Upper lobe of left lung (tissue), 4 donors: ENCODE measurements at regions not wholly inside any gene's neighbourhood (a gene's known extent, or its start where the extent isn't known, plus 50 kb on each side); places are given as distances from the start of the nearest gene placed in this dataset.

Experiments used
- POLR2AphosphoS5 ChIP-seq, 2 donors: sonication (generic); formaldehyde crosslinking; IDR thresholded peaks; one replicate each; pipeline ENCODE4 v1.5.1; 2017; ENCODE audit warnings: antibody characterized with exemption in 2 of 2
- TF ChIP-seq, protein P1 (sequence below), 6 experiments: fragments of 450-650 bp in 4 of 6; fragments of 200-600 bp in 2 of 6; sonication (generic) in 2 of 6; IDR thresholded peaks; one replicate each; pipeline ENCODE4 v1.5.1; 2016 to 2019; ENCODE audit warnings: antibody characterized with exemption in 6 of 6

DNA sequence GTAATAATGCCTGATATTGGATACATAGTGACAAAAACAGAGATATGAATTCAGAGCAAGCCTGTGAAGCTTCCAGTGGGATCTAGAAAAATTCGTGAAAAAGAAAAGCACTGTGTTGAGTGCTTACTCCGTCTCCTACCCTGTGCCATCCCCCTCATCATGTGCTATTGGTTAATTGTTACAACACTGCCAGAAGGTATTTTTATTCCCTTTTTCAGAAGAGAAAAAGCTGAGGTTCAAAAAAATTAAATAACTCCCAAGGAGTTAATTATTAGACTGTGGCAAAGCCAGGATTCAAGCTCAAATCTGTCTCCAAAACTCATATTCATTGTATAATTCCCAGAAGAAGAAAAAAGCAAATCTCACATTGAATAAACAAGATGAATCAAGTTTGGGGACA is 735.5 kb upstream of the ACVR2A start:
- no peak for TF ChIP-seq POLR2AphosphoS5 (IDR thresholded peaks at IDR 0.05)
- TF ChIP-seq, protein P1, sequence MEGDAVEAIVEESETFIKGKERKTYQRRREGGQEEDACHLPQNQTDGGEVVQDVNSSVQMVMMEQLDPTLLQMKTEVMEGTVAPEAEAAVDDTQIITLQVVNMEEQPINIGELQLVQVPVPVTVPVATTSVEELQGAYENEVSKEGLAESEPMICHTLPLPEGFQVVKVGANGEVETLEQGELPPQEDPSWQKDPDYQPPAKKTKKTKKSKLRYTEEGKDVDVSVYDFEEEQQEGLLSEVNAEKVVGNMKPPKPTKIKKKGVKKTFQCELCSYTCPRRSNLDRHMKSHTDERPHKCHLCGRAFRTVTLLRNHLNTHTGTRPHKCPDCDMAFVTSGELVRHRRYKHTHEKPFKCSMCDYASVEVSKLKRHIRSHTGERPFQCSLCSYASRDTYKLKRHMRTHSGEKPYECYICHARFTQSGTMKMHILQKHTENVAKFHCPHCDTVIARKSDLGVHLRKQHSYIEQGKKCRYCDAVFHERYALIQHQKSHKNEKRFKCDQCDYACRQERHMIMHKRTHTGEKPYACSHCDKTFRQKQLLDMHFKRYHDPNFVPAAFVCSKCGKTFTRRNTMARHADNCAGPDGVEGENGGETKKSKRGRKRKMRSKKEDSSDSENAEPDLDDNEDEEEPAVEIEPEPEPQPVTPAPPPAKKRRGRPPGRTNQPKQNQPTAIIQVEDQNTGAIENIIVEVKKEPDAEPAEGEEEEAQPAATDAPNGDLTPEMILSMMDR (IDR thresholded peaks at IDR 0.05), result no peak
